K562 (cell line): ENCODE measurements at regions not wholly inside any gene's neighbourhood (a gene's known extent, or its start where the extent isn't known, plus 50 kb on each side); places are given as distances from the start of the nearest gene placed in this dataset.

Experiments
- ATAC-seq: fragments of 200-7000 bp; cut with Tn5 transposase; 3 replicates; pipeline ENCODE4 v1.9.1; 2020; ENCODE audit warnings: moderate library complexity
- BruUV-seq: library from RNA; stranded (reverse); fragments of 400-500 nt; replicated peaks from 2 replicates; lab custom pipeline; 2021; lab: Mats Ljungman, UMichigan
- CTCF ChIA-PET: fragments of 300-600 bp; formaldehyde crosslinking; extraction: SDS; loops from one replicate; lab custom pipeline; 2021; ENCODE audit warnings: low intra/inter-chr PET ratio; lab: Yijun Ruan, JAX
- POLR2A ChIA-PET: fragments of 300-600, 350-650 bp; sonication (Branson Sonifier 250); formaldehyde crosslinking; extraction: SDS; loops from one replicate; lab custom pipeline; 2021; ENCODE audit warnings: antibody characterized with exemption, inconsistent platforms; lab: Yijun Ruan, JAX
- DNase-seq, 4 experiments: peaks; one replicate each; pipeline versions ENCODE4 v3.0.0 to v3.0.0-alpha.2; 2011 to 2018; ENCODE audit warnings: low spot score in 3 of 4, mixed read lengths in 3 of 4; ENCODE audit errors: extremely low read depth in 1 of 4
- FAIRE-seq: peaks from 2 replicates; lab custom pipeline; 2011; peaks lifted over from hg19 to GRCh38; lab: Jason Lieb, UNC
- H2AFZ ChIP-seq: 2 replicates; pipeline ENCODE4 v1.6.0; 2011; ENCODE audit warnings: low read depth, low read length, control low read depth, inconsistent platforms
- H3K27ac ChIP-seq: fragments of 200-600 bp; 3 replicates; pipeline ENCODE4 v1.8.0; 2011; ENCODE audit warnings: low read depth, mild to moderate bottlenecking, control low read depth, inconsistent platforms, low read length, moderate library complexity, mixed read lengths; ENCODE audit errors: extremely low read depth
- H3K27me3 ChIP-seq, 2 experiments: fragments of 300-600 bp in 1 of 2; 2 replicates in 1 of 2; 3 replicates in 1 of 2; pipeline versions ENCODE4 v1.6.0 to v1.8.0; 2011; ENCODE audit warnings: inconsistent platforms in 2 of 2, low read length in 2 of 2, mild to moderate bottlenecking in 1 of 2, mixed read lengths in 1 of 2, moderate library complexity in 1 of 2; ENCODE audit not compliant: control insufficient read depth in 2 of 2, insufficient read depth in 2 of 2
- H3K36me3 ChIP-seq: fragments of 300-600 bp; 3 replicates; pipeline ENCODE4 v1.8.0; 2011; ENCODE audit warnings: mild to moderate bottlenecking, low read length, inconsistent platforms; ENCODE audit not compliant: control insufficient read depth, insufficient read depth
- H3K4me1 ChIP-seq, 2 experiments: fragments of 200-600 bp in 1 of 2; replicated peaks in 1 of 2; 2 replicates in 1 of 2; 3 replicates in 1 of 2; pipeline versions ENCODE4 v1.5.1 to v1.8.0; 2011; ENCODE audit warnings: inconsistent platforms in 2 of 2, low read length in 2 of 2, mild to moderate bottlenecking in 1 of 2, mixed read lengths in 1 of 2, moderate library complexity in 1 of 2; ENCODE audit not compliant: control insufficient read depth in 2 of 2, insufficient read depth in 2 of 2
- H3K4me2 ChIP-seq: 2 replicates; pipeline ENCODE4 v1.6.1; 2011; ENCODE audit warnings: low read length, control low read depth, inconsistent platforms, mixed read lengths; ENCODE audit not compliant: insufficient read depth
- H3K4me3 ChIP-seq: fragments of 200-600 bp; sonication (generic), shearing (Covaris generic); 2 replicates; pipeline ENCODE4 v1.5.1; 2016; ENCODE audit warnings: control low read depth, inconsistent platforms
- H3K79me2 ChIP-seq: fragments of 200-600 bp; 3 replicates; pipeline ENCODE4 v1.8.0; 2011; ENCODE audit warnings: low read length, inconsistent platforms; ENCODE audit not compliant: control insufficient read depth, insufficient read depth
- H3K9ac ChIP-seq, 2 experiments: 2 replicates each; pipeline versions ENCODE4 v1.6.0 to v1.6.1; 2011; ENCODE audit warnings: low read depth in 2 of 2, low read length in 2 of 2, control low read depth in 1 of 2, inconsistent platforms in 1 of 2, mild to moderate bottlenecking in 1 of 2, mixed read lengths in 1 of 2; ENCODE audit not compliant: insufficient read depth in 1 of 2
- H3K9me1 ChIP-seq: one replicate; pipeline ENCODE4 v1.6.0; 2011; ENCODE audit warnings: inconsistent platforms, mild to moderate bottlenecking, low read length, moderate library complexity; ENCODE audit not compliant: control insufficient read depth, insufficient read depth
- H3K9me3 ChIP-seq: replicated peaks from 2 replicates; pipeline ENCODE4 v1.5.1; 2011; ENCODE audit warnings: low read depth, low read length, inconsistent platforms; ENCODE audit not compliant: control insufficient read depth, insufficient read depth
- H4K20me1 ChIP-seq: replicated peaks from 2 replicates; pipeline ENCODE4 v1.6.1; 2011; ENCODE audit warnings: low read length, inconsistent platforms, mixed read lengths; ENCODE audit not compliant: control insufficient read depth, insufficient read depth
- ATF2 ChIP-seq: sonication (generic); formaldehyde crosslinking; IDR thresholded peaks from 2 replicates; pipeline ENCODE4 v1.8.1; 2022; ENCODE audit warnings: missing genetic modification reagents
- NR0B1 ChIP-seq: fragments of 450-650 bp; IDR thresholded peaks from one replicate; pipeline ENCODE4 v1.6.1; 2018; ENCODE audit warnings: mild to moderate bottlenecking, moderate library complexity; ENCODE audit not compliant: partially characterized antibody
- RBM22 ChIP-seq: fragments of 200-400 bp; formaldehyde crosslinking; IDR thresholded peaks from 2 replicates; pipeline ENCODE4 v1.6.1; 2018; ENCODE audit warnings: low read length, low read depth; ENCODE audit not compliant: poor library complexity, severe bottlenecking
- ZBTB40 ChIP-seq, 2 experiments: fragments of 450-650 bp in 1 of 2; sonication (generic) in 1 of 2; formaldehyde crosslinking in 1 of 2; IDR thresholded peaks; 2 replicates each; pipeline versions ENCODE4 v1.7.1 to v1.9.0; 2016 to 2022; ENCODE audit warnings: inconsistent platforms in 1 of 2, mild to moderate bottlenecking in 1 of 2, missing genetic modification reagents in 1 of 2
- ZNF140 ChIP-seq: fragments of 250-450 bp; sonication (Bioruptor Pico); IDR thresholded peaks from 2 replicates; pipeline ENCODE4 v1.8.0; 2021; ENCODE audit warnings: moderate library complexity, mild to moderate bottlenecking, inconsistent platforms
- WGBS: fragments of 100-300 bp; shearing (Covaris generic); methylation state at CpG from one replicate; pipeline ENCODE4 v1.1.6; 2016; ENCODE audit warnings: low coverage, mixed read lengths; ENCODE audit not compliant: insufficient coverage; ENCODE audit errors: missing lambda C conversion rate; 5-methylcytosine and 5-hydroxymethylcytosine counted together
- in situ Hi-C: fragments of 300-500 bp; cut with MboI; formaldehyde crosslinking; loops from 4 replicates; pipeline ENCODE4 v1.15.0; 2018; ENCODE audit warnings: inconsistent platforms, mixed read lengths
- intact Hi-C: fragments of 100-400 bp; cut with micrococcal nuclease; formaldehyde crosslinking; loops from 2 replicates; pipeline ENCODE4 v1.14.2; 2022

- no peak for TF ChIP-seq NR0B1
Observed at GRCh38 chr18:25825056-25825455, 265.4 kb downstream of the SS18 start (continued).

- 0% methylated on average over 1 of the region's 1 CpG for WGBS
- BruUV-seq: no TSS peak
- no peak for TF ChIP-seq ZNF140 (CRISPR knock-in tag)
- TF ChIP-seq RBM22: no peak
- no peak for TF ChIP-seq ZBTB40 (IDR thresholded peaks at IDR 0.05)
- no peak for TF ChIP-seq ZBTB40 (CRISPR knock-in tag; IDR thresholded peaks at IDR 0.05)
- TF ChIP-seq ATF2 (CRISPR knock-in tag): no peak
Observed at GRCh38 chr18:25819746-25820363, 270.6 kb downstream of the SS18 start.

More at GRCh38 chr18:25819746-25820363, 270.6 kb downstream of the SS18 start:
- FAIRE-seq (no peak), DNase-seq (no peak), ATAC-seq (no peak)
- no peak overlapping the region for H3K9ac ChIP-seq
- no peak overlapping the region for H2AFZ ChIP-seq
- no peaks in the 10 kb centered on the region for H3K36me3 ChIP-seq
- no peaks in the 10 kb centered on the region for H3K79me2 ChIP-seq
- H4K20me1 ChIP-seq: no peaks in the 10 kb centered on the region
- intact Hi-C loops (loop anchor here (10.0 kb wide), 2 partner anchors 145 to 595 kb away; no protein-coding TSS in a partner anchor), in situ Hi-C loops (no loop called here)
- ChIA-PET POLR2A (interaction anchor here (0.7 kb wide), 1 partner anchor 434 kb away, joined by 3 read pairs; no protein-coding TSS in a partner anchor), CTCF (no interaction called here)
- H3K9me3 ChIP-seq: no peaks in the 10 kb centered on the region
- H3K27ac ChIP-seq: no peak overlapping the region
- no peaks in the 10 kb centered on the region for H3K9me1 ChIP-seq
- H3K4me1 ChIP-seq: no peaks in the 10 kb centered on the region
- no peak overlapping the region for H3K4me3 ChIP-seq
- H3K27me3 ChIP-seq: no peaks in the 10 kb centered on the region
- H3K4me2 ChIP-seq: no peak overlapping the region
